ENCODE measurements at regions not wholly inside any gene's neighbourhood (a gene's known extent, or its start where the extent isn't known, plus 50 kb on each side); places are given as distances from the start of the nearest gene placed in this dataset.

DNA sequence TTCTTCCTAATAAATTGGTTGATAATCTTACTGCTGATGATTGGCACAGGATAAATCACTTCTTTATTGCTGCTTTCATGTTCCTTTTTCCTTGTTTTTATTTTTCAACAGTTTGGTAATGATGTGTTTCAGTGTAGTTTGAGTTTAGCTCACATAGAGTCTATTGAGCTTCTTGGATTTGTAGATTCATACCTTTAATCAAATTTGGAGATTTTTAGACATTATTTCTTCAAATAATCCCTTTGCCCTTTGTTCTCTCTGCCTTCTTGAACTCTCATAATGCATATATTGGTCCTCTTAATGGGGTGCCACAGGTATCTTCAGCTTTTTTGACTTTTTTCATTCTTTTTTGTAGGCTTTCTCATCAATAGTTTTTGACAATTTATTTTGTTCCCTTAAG, 275.3 kb downstream of the TLE4 start:
- TF ChIP-seq, protein P1, sequence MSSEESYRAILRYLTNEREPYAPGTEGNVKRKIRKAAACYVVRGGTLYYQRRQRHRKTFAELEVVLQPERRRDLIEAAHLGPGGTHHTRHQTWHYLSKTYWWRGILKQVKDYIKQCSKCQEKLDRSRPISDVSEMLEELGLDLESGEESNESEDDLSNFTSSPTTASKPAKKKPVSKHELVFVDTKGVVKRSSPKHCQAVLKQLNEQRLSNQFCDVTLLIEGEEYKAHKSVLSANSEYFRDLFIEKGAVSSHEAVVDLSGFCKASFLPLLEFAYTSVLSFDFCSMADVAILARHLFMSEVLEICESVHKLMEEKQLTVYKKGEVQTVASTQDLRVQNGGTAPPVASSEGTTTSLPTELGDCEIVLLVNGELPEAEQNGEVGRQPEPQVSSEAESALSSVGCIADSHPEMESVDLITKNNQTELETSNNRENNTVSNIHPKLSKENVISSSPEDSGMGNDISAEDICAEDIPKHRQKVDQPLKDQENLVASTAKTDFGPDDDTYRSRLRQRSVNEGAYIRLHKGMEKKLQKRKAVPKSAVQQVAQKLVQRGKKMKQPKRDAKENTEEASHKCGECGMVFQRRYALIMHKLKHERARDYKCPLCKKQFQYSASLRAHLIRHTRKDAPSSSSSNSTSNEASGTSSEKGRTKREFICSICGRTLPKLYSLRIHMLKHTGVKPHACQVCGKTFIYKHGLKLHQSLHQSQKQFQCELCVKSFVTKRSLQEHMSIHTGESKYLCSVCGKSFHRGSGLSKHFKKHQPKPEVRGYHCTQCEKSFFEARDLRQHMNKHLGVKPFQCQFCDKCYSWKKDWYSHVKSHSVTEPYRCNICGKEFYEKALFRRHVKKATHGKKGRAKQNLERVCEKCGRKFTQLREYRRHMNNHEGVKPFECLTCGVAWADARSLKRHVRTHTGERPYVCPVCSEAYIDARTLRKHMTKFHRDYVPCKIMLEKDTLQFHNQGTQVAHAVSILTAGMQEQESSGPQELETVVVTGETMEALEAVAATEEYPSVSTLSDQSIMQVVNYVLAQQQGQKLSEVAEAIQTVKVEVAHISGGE (CRISPR knock-in tag; IDR thresholded peaks at IDR 0.05): no peak
- TF ChIP-seq, protein P2, sequence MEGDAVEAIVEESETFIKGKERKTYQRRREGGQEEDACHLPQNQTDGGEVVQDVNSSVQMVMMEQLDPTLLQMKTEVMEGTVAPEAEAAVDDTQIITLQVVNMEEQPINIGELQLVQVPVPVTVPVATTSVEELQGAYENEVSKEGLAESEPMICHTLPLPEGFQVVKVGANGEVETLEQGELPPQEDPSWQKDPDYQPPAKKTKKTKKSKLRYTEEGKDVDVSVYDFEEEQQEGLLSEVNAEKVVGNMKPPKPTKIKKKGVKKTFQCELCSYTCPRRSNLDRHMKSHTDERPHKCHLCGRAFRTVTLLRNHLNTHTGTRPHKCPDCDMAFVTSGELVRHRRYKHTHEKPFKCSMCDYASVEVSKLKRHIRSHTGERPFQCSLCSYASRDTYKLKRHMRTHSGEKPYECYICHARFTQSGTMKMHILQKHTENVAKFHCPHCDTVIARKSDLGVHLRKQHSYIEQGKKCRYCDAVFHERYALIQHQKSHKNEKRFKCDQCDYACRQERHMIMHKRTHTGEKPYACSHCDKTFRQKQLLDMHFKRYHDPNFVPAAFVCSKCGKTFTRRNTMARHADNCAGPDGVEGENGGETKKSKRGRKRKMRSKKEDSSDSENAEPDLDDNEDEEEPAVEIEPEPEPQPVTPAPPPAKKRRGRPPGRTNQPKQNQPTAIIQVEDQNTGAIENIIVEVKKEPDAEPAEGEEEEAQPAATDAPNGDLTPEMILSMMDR (IDR thresholded peaks at IDR 0.05 in 2 of 3, conservative IDR thresholded peaks at IDR 0.05 in 1 of 3; ENCODE audit: control insufficient read depth in 2 of 3, extremely low read depth in 1 of 3, insufficient read depth in 1 of 3, low read depth in 3 of 3, low read length in 3 of 3): no peak
- TF ChIP-seq SUZ12 (IDR thresholded peaks at IDR 0.05; ENCODE audit: unreplicated experiment): no peak
- TF ChIP-seq, protein P3, sequence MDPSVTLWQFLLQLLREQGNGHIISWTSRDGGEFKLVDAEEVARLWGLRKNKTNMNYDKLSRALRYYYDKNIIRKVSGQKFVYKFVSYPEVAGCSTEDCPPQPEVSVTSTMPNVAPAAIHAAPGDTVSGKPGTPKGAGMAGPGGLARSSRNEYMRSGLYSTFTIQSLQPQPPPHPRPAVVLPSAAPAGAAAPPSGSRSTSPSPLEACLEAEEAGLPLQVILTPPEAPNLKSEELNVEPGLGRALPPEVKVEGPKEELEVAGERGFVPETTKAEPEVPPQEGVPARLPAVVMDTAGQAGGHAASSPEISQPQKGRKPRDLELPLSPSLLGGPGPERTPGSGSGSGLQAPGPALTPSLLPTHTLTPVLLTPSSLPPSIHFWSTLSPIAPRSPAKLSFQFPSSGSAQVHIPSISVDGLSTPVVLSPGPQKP (IDR thresholded peaks at IDR 0.05; ENCODE audit: low read depth, low read length): no peak
- TF ChIP-seq, protein P4, sequence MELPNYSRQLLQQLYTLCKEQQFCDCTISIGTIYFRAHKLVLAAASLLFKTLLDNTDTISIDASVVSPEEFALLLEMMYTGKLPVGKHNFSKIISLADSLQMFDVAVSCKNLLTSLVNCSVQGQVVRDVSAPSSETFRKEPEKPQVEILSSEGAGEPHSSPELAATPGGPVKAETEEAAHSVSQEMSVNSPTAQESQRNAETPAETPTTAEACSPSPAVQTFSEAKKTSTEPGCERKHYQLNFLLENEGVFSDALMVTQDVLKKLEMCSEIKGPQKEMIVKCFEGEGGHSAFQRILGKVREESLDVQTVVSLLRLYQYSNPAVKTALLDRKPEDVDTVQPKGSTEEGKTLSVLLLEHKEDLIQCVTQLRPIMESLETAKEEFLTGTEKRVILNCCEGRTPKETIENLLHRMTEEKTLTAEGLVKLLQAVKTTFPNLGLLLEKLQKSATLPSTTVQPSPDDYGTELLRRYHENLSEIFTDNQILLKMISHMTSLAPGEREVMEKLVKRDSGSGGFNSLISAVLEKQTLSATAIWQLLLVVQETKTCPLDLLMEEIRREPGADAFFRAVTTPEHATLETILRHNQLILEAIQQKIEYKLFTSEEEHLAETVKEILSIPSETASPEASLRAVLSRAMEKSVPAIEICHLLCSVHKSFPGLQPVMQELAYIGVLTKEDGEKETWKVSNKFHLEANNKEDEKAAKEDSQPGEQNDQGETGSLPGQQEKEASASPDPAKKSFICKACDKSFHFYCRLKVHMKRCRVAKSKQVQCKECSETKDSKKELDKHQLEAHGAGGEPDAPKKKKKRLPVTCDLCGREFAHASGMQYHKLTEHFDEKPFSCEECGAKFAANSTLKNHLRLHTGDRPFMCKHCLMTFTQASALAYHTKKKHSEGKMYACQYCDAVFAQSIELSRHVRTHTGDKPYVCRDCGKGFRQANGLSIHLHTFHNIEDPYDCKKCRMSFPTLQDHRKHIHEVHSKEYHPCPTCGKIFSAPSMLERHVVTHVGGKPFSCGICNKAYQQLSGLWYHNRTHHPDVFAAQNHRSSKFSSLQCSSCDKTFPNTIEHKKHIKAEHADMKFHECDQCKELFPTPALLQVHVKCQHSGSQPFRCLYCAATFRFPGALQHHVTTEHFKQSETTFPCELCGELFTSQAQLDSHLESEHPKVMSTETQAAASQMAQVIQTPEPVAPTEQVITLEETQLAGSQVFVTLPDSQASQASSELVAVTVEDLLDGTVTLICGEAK (IDR thresholded peaks at IDR 0.05; ENCODE audit: borderline replicate concordance): no peak
- TF ChIP-seq HCFC1 (IDR thresholded peaks at IDR 0.05; ENCODE audit: low read length): no peak
- TF ChIP-seq SP1 (IDR thresholded peaks at IDR 0.05; ENCODE audit: low read depth, low read length): no peak

All from GM12878 (cell line).